GM12878 (cell line): ENCODE measurements at regions not wholly inside any gene's neighbourhood (a gene's known extent, or its start where the extent isn't known, plus 50 kb on each side); places are given as distances from the start of the nearest gene placed in this dataset.

ENCODE experiments used
- ATAC-seq: fragments of 200-7000 bp; cut with Tn5 transposase; 3 replicates; pipeline ENCODE4 v1.9.1; 2020; ENCODE audit warnings: mild to moderate bottlenecking, moderate library complexity
- BruUV-seq: library from RNA; stranded (reverse); fragments of 400-500 nt; replicated peaks from 2 replicates; lab custom pipeline; 2021; lab: Mats Ljungman, UMichigan
- CTCF ChIA-PET: fragments of 300-600 bp; sonication (Branson Sonifier 250); formaldehyde crosslinking; extraction: SDS; loops from one replicate; lab custom pipeline; 2021; ENCODE audit warnings: inconsistent platforms; lab: Yijun Ruan, JAX
- POLR2A ChIA-PET: fragments of 350-600 bp; formaldehyde crosslinking; extraction: SDS; loops from one replicate; lab custom pipeline; 2021; ENCODE audit warnings: inconsistent platforms; lab: Charles Lee
- RAD21 ChIA-PET: fragments of 300-600 bp; sonication (Branson Sonifier 250); formaldehyde crosslinking; loops from one replicate; lab custom pipeline; 2023; ENCODE audit warnings: antibody characterized with exemption; ENCODE audit not compliant: unreplicated experiment; lab: Charles Lee
- SMC1A ChIA-PET: fragments of 300-600 bp; sonication (Branson Sonifier 250); formaldehyde crosslinking; loops from one replicate; lab custom pipeline; 2023; ENCODE audit not compliant: unreplicated experiment, uncharacterized antibody; lab: Charles Lee
- DNase-seq: peaks from one replicate; pipeline ENCODE4 v3.0.0-alpha.2; 2011; ENCODE audit warnings: low read depth, low spot score
- FAIRE-seq: peaks from 3 replicates; lab custom pipeline; 2011; peaks lifted over from hg19 to GRCh38; lab: Jason Lieb, UNC
- H2AFZ ChIP-seq: 2 replicates; pipeline ENCODE4 v1.6.0; 2011; ENCODE audit warnings: low read depth, low read length, control low read depth; ENCODE audit not compliant: control insufficient read depth
- H3K27ac ChIP-seq: 2 replicates; pipeline ENCODE4 v1.5.1; 2011; ENCODE audit warnings: control low read depth; ENCODE audit not compliant: control insufficient read depth, insufficient read depth
- H3K27me3 ChIP-seq, 2 experiments: replicated peaks in 1 of 2; 2 replicates each; pipeline versions ENCODE4 v1.6.0 to v1.6.1; 2011; ENCODE audit warnings: low read length in 1 of 2; ENCODE audit not compliant: control insufficient read depth in 2 of 2, insufficient read depth in 2 of 2
- H3K36me3 ChIP-seq, 2 experiments: 2 replicates each; pipeline ENCODE4 v1.5.1; 2011; ENCODE audit warnings: low read length in 1 of 2; ENCODE audit not compliant: control insufficient read depth in 2 of 2, insufficient read depth in 2 of 2
- H3K4me1 ChIP-seq: 2 replicates; pipeline ENCODE4 v1.6.1; 2011; ENCODE audit warnings: mild to moderate bottlenecking, low read length, moderate library complexity, mixed read lengths; ENCODE audit not compliant: control insufficient read depth, insufficient read depth
- H3K4me2 ChIP-seq: 2 replicates; pipeline ENCODE4 v1.6.0; 2011; ENCODE audit warnings: control low read depth; ENCODE audit not compliant: control insufficient read depth, insufficient read depth
- H3K4me3 ChIP-seq: fragments of 200-600 bp; sonication (generic); 2 replicates; pipeline ENCODE4 v1.5.1; 2016
- H3K79me2 ChIP-seq: 2 replicates; pipeline ENCODE4 v1.6.0; 2011; ENCODE audit warnings: low read length; ENCODE audit not compliant: control insufficient read depth, insufficient read depth
- H3K9ac ChIP-seq: 2 replicates; pipeline ENCODE4 v1.8.0; 2011; ENCODE audit warnings: low read length, control low read depth, mixed read lengths; ENCODE audit not compliant: control insufficient read depth, insufficient read depth
- H3K9me3 ChIP-seq: replicated peaks from 3 replicates; pipeline ENCODE4 v1.5.1; 2011; ENCODE audit warnings: mild to moderate bottlenecking, low read length; ENCODE audit not compliant: control insufficient read depth, insufficient read depth
- H4K20me1 ChIP-seq: 2 replicates; pipeline ENCODE4 v1.6.0; 2011; ENCODE audit not compliant: control insufficient read depth, insufficient read depth
- CHD4 ChIP-seq: fragments of 200-600 bp; sonication (generic); IDR thresholded peaks from 2 replicates; pipeline ENCODE4 v1.6.1; 2016; ENCODE audit warnings: mild to moderate bottlenecking
- MTA3 ChIP-seq: IDR thresholded peaks from 2 replicates; pipeline ENCODE4 v1.6.1; 2012; ENCODE audit warnings: low read length, inconsistent platforms, borderline replicate concordance
- NFYA ChIP-seq: IDR thresholded peaks from 2 replicates; pipeline ENCODE4 v1.6.1; 2011; ENCODE audit warnings: low read depth, mild to moderate bottlenecking, low read length, improper control_type of control experiment, borderline replicate concordance
- NFYB ChIP-seq: IDR thresholded peaks from 2 replicates; pipeline ENCODE4 v1.6.1; 2011; ENCODE audit warnings: low read depth, mild to moderate bottlenecking, low read length, improper control_type of control experiment, moderate library complexity; ENCODE audit not compliant: insufficient read depth
- PBX3 ChIP-seq: IDR thresholded peaks from 2 replicates; pipeline ENCODE4 v1.6.1; 2011; ENCODE audit warnings: mild to moderate bottlenecking, low read depth, low read length, moderate library complexity; ENCODE audit not compliant: insufficient replicate concordance
- RAD21 ChIP-seq: IDR thresholded peaks from 2 replicates; pipeline ENCODE4 v1.6.1; 2011; ENCODE audit warnings: mild to moderate bottlenecking, low read depth, low read length, moderate library complexity; ENCODE audit not compliant: insufficient read depth
- RB1 ChIP-seq: fragments of 450-650 bp; formaldehyde crosslinking; IDR thresholded peaks from 2 replicates; pipeline ENCODE4 v1.6.1; 2017; ENCODE audit warnings: mild to moderate bottlenecking, borderline replicate concordance
- SMAD5 ChIP-seq: IDR thresholded peaks from 2 replicates; pipeline ENCODE4 v1.6.1; 2016; ENCODE audit warnings: antibody characterized with exemption, low read depth
- SREBF1 ChIP-seq: IDR thresholded peaks from 2 replicates; pipeline ENCODE4 v1.6.1; 2012; ENCODE audit warnings: mild to moderate bottlenecking, low read length
- SUZ12 ChIP-seq: fragments of 200-600 bp; sonication (generic); IDR thresholded peaks from one replicate; pipeline ENCODE4 v1.6.1; 2018; ENCODE audit warnings: antibody characterized with exemption, mild to moderate bottlenecking; ENCODE audit not compliant: unreplicated experiment
- ZBTB11 ChIP-seq: fragments of 450-650 bp; formaldehyde crosslinking; IDR thresholded peaks from 2 replicates; pipeline ENCODE4 v1.5.0; 2022; ENCODE audit warnings: mild to moderate bottlenecking, missing genetic modification characterization
- WGBS: methylation state at CpG from one replicate; pipeline ENCODE4 v1.1.6; 2016; ENCODE audit warnings: low lambda C conversion rate; ENCODE audit not compliant: insufficient replicate concordance, insufficient coverage; ENCODE audit errors: missing lambda C conversion rate; 5-methylcytosine and 5-hydroxymethylcytosine counted together
- in situ Hi-C: fragments of 300-500 bp; cut with MboI; formaldehyde crosslinking; loops from 9 replicates; pipeline ENCODE4 v1.14.3; 2018; ENCODE audit warnings: mixed read lengths
- intact Hi-C: fragments of 100-400 bp; cut with micrococcal nuclease; formaldehyde crosslinking; loops from one replicate; pipeline ENCODE4 v1.14.2; 2022; ENCODE audit not compliant: unreplicated experiment
- TF ChIP-seq, protein P1 (sequence below): fragments of 450-650 bp; IDR thresholded peaks from 2 replicates; pipeline ENCODE4 v1.6.1; 2018; ENCODE audit warnings: borderline replicate concordance, mild to moderate bottlenecking; ENCODE audit not compliant: partially characterized antibody

GRCh38 chr7:19373334-19373733, 228.1 kb upstream of the FERD3L start (continued):
- TF ChIP-seq NFYA (no peak), NFYB (no peak), CHD4 (no peak), ZBTB11 (no peak), MTA3 (no peak), SREBF1 (no peak)
- TF ChIP-seq, all 136 proteins: peak for 0

- FAIRE-seq: no peak
- no peak overlapping the region for H3K27ac ChIP-seq
- RAD21 ChIA-PET: no interaction called here
- TF ChIP-seq, protein P1, sequence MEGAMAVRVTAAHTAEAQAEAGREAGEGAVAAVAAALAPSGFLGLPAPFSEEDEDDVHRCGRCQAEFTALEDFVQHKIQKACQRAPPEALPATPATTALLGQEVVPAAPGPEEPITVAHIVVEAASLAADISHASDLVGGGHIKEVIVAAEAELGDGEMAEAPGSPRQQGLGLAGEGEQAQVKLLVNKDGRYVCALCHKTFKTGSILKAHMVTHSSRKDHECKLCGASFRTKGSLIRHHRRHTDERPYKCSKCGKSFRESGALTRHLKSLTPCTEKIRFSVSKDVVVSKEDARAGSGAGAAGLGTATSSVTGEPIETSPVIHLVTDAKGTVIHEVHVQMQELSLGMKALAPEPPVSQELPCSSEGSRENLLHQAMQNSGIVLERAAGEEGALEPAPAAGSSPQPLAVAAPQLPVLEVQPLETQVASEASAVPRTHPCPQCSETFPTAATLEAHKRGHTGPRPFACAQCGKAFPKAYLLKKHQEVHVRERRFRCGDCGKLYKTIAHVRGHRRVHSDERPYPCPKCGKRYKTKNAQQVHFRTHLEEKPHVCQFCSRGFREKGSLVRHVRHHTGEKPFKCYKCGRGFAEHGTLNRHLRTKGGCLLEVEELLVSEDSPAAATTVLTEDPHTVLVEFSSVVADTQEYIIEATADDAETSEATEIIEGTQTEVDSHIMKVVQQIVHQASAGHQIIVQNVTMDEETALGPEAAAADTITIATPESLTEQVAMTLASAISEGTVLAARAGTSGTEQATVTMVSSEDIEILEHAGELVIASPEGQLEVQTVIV: no peak
- no peak for TF ChIP-seq RAD21
- TF ChIP-seq RB1: no peak
- TF ChIP-seq PBX3: no peak
- TF ChIP-seq SUZ12: no peak
- no peak for TF ChIP-seq SMAD5
- no peak for DNase-seq
- no peak overlapping the region for H3K4me2 ChIP-seq
- POLR2A ChIA-PET: no interaction called here
- no peaks in the 10 kb centered on the region for H3K9me3 ChIP-seq
- SMC1A ChIA-PET: interaction anchor here (1.2 kb wide), 1 partner anchor 28 kb away, joined by 3 read pairs; no protein-coding TSS in a partner anchor
- ATAC-seq: no peak
- intact Hi-C loops (no loop called here), in situ Hi-C loops (no loop called here)
- H2AFZ ChIP-seq: no peak overlapping the region
- CTCF ChIA-PET: no interaction called here
- H3K4me3 ChIP-seq: no peak overlapping the region
- H3K4me1 ChIP-seq: no peaks in the 10 kb centered on the region
- no peaks in the 10 kb centered on the region for H3K36me3 ChIP-seq
- H3K27me3 ChIP-seq: no peaks in the 10 kb centered on the region
- BruUV-seq: no TSS peak
- H3K79me2 ChIP-seq: no peaks in the 10 kb centered on the region
- WGBS: 52% methylated on average over 4 of the region's 4 CpGs
- H3K9ac ChIP-seq: no peak overlapping the region
- H4K20me1 ChIP-seq: no peaks in the 10 kb centered on the region
Observed at GRCh38 chr7:19369806-19370205, 224.6 kb upstream of the FERD3L start.
